Kidney (tissue), 13 donors: ENCODE measurements at regions not wholly inside any gene's neighbourhood (a gene's known extent, or its start where the extent isn't known, plus 50 kb on each side); places are given as distances from the start of the nearest gene placed in this dataset.

Experiments
- DNase-seq, 5 donors: peaks; one replicate each; pipeline ENCODE4 v3.0.0-alpha.2; 2013 to 2020
- FAIRE-seq: peaks from 2 replicates; lab custom pipeline; 2012; peaks lifted over from hg19 to GRCh38; lab: Jason Lieb, UNC
- H3K27ac ChIP-seq, 2 donors: one replicate each; pipeline ENCODE4 v1.7.0; 2013; ENCODE audit warnings: low read depth in 2 of 2, low read length in 2 of 2, inconsistent platforms in 1 of 2
- H3K27me3 ChIP-seq: one replicate; pipeline ENCODE4 v1.7.1; 2013; ENCODE audit warnings: low read length, inconsistent platforms; ENCODE audit not compliant: control insufficient read depth, insufficient read depth
- H3K36me3 ChIP-seq, 3 donors: one replicate each; pipeline versions ENCODE4 v1.7.0 to v1.7.1; 2013; ENCODE audit warnings: low read length in 3 of 3, control low read depth in 1 of 3, inconsistent platforms in 1 of 3; ENCODE audit not compliant: insufficient read depth in 3 of 3, control insufficient read depth in 2 of 3
- H3K4me1 ChIP-seq, 3 donors: one replicate each; pipeline versions ENCODE4 v1.7.0 to v1.7.1; 2013; ENCODE audit warnings: low read length in 3 of 3, inconsistent platforms in 1 of 3, low read depth in 1 of 3; ENCODE audit not compliant: control insufficient read depth in 2 of 3, insufficient read depth in 2 of 3
- H3K4me3 ChIP-seq, 3 donors: one replicate each; pipeline versions ENCODE4 v1.7.0 to v1.8.1; 2013; ENCODE audit warnings: low read length in 3 of 3, control low read depth in 1 of 3, inconsistent platforms in 1 of 3
- H3K9ac ChIP-seq, 3 donors: one replicate each; pipeline versions ENCODE4 v1.7.0 to v1.7.1; 2013; ENCODE audit warnings: low read length in 3 of 3, control low read depth in 1 of 3, inconsistent platforms in 1 of 3
- H3K9me3 ChIP-seq, 3 donors: one replicate each; pipeline versions ENCODE4 v1.7.0 to v1.7.1; 2013; ENCODE audit warnings: low read length in 3 of 3, control low read depth in 1 of 3, inconsistent platforms in 1 of 3; ENCODE audit not compliant: control insufficient read depth in 2 of 3, insufficient read depth in 1 of 3
- intact Hi-C: fragments of 100-400 bp; cut with DNase I; formaldehyde crosslinking; loops from one replicate; pipeline ENCODE4 v1.11.1; 2022
- TF ChIP-seq, protein P1 (sequence below): IDR thresholded peaks from 3 replicates; pipeline ENCODE4 v1.5.1; 2012; ENCODE audit warnings: mild to moderate bottlenecking, moderate library complexity, borderline replicate concordance; ENCODE audit not compliant: insufficient read depth; ENCODE audit errors: extremely low read depth
- donor health status: control.
- donor health status: control.
- donor health status: control.
- donor health status: control.
- donor health status: control.
- donor health status: DM: yes; HTN: yes; CAD: no.
- donor health status: Normal renal cell carcinoma (clear cell type).

DNA sequence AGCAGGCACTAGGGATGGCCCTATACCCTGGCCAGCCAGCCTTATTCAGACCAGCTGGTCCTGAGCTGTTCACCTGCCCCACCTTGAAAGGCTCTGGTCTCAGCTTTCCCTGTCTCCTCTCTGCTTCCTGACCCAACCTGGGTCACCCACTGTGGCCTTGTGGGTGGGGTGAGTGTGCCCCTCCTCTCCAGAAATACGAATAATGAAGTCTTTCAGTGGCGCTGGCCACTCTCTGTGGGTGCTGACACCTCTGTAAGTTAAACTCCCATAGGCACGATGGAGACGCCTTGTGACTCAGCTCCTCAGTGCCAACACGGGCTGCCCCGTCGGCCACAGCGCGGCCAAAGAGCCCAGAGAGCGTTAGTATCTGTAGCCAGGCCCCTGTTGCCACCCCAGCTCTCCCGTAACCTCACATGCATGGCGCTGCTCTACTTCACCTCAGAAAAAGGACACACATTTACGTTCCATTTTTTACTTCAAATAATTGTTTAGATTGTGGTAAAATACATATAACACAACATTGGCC, 74.6 kb upstream of the SEPTIN5 start:
- no peak overlapping the region for H3K4me3 ChIP-seq
- no peak for DNase-seq
- no peaks in the 10 kb centered on the region for H3K9me3 ChIP-seq
- no peak overlapping the region for H3K9ac ChIP-seq
- H3K27me3 ChIP-seq, result no peaks in the 10 kb centered on the region
- intact Hi-C loops, result no loop called here
- TF ChIP-seq, protein P1, sequence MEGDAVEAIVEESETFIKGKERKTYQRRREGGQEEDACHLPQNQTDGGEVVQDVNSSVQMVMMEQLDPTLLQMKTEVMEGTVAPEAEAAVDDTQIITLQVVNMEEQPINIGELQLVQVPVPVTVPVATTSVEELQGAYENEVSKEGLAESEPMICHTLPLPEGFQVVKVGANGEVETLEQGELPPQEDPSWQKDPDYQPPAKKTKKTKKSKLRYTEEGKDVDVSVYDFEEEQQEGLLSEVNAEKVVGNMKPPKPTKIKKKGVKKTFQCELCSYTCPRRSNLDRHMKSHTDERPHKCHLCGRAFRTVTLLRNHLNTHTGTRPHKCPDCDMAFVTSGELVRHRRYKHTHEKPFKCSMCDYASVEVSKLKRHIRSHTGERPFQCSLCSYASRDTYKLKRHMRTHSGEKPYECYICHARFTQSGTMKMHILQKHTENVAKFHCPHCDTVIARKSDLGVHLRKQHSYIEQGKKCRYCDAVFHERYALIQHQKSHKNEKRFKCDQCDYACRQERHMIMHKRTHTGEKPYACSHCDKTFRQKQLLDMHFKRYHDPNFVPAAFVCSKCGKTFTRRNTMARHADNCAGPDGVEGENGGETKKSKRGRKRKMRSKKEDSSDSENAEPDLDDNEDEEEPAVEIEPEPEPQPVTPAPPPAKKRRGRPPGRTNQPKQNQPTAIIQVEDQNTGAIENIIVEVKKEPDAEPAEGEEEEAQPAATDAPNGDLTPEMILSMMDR, result no peak
- FAIRE-seq, result no peak
- H3K4me1 ChIP-seq, result no peaks in the 10 kb centered on the region
- H3K27ac ChIP-seq, result no peak overlapping the region
- no peaks in the 10 kb centered on the region for H3K36me3 ChIP-seq

DNA sequence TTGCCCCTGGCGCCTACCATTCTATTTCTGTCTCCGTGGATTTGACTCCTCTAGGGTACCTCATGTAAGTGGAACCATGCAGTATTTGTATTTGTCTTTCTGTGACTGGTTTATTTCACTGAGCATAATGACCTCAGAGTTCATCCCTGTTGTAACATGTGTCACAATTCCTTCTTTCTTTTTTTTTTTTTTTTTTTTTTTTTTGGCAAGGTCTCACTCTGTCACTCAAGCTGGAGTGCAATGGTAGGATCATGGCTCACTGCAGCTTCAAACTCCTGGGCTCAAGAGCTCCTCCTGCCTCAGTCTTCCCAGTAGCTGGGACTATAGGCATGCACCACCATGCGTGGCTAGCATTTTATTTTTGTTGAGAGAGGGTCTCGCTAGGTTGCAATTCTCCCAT, 74.0 kb upstream of the SEPTIN5 start:
- no peaks in the 10 kb centered on the region for H3K4me1 ChIP-seq
- no peak for FAIRE-seq
- no peak for DNase-seq
- no peaks in the 10 kb centered on the region for H3K27me3 ChIP-seq
- no peak overlapping the region for H3K4me3 ChIP-seq
- intact Hi-C loops, result no loop called here
- no peaks in the 10 kb centered on the region for H3K36me3 ChIP-seq
- TF ChIP-seq, protein P1, result no peak
- H3K9ac ChIP-seq, result no peak overlapping the region
- no peaks in the 10 kb centered on the region for H3K9me3 ChIP-seq
- H3K27ac ChIP-seq, result no peak overlapping the region

DNA sequence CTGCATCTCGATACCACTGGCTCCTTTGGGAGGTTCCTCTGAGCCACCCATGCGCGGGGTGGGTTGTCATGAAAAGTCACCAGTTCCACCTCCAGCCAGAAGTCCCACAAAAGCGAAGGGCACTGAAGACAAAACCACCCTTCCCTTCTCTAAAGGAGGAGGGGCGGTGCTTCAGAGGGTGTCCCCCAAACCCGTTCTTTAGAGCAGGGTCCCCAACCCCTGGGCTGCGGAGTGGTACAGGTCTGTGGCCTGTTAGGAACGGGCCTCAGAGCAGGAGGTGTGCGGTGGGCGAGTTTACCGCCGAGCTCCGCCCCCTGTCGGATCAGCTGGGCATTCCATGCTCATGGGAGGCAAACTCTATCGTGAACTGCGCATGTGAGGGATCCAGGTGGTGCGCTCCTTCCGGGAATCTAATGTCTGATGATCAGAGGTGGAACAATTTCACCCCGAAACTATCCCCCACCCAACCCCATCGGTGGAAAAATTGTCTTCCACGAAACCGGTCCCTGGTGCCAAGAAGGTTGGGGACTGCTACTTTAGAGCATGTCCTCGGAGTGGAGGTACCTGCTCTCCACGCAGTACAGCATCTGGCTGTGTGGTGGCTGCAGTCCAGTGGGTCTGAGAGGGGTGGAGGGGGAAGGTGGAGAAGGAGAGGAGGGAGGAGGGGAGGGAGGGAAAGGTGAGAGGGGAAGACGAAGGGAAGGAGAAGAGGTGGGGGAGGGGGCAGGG, 72.9 kb upstream of the SEPTIN5 start:
- Histone ChIP-seq H3K27me3 (no peaks in the 10 kb centered on the region), H3K9ac (no peak overlapping the region)
- FAIRE-seq, result no peak

More for the DNA sequence above, 72.9 kb upstream of the SEPTIN5 start:
- intact Hi-C loops, result no loop called here
- peaks cover 0 to 1% (median 0%) of the 10 kb centered on the region in 3 donors for H3K9me3 ChIP-seq
- no peak overlapping the region for H3K27ac ChIP-seq
- H3K4me3 ChIP-seq, result no peak overlapping the region
- H3K4me1 ChIP-seq, result no peaks in the 10 kb centered on the region
- H3K36me3 ChIP-seq, result no peaks in the 10 kb centered on the region
- TF ChIP-seq, protein P1, result peak; percentile 20
- peak in 3 of 5 donors; percentile 72 to 78 (median 76) for DNase-seq
